Activated naive CD8-positive, alpha-beta T cell (primary cell): ENCODE measurements at regions not wholly inside any gene's neighbourhood (a gene's known extent, or its start where the extent isn't known, plus 50 kb on each side); places are given as distances from the start of the nearest gene placed in this dataset.

ENCODE experiments used
- H3K27ac Mint-ChIP-seq: one replicate; pipeline ENCODE4 v1.8.0; 2021; ENCODE audit warnings: mixed read lengths
- H3K27me3 Mint-ChIP-seq: one replicate; pipeline ENCODE4 v1.8.0; 2021; ENCODE audit warnings: mixed read lengths
- H3K36me3 Mint-ChIP-seq: one replicate; pipeline ENCODE4 v1.8.0; 2021; ENCODE audit warnings: mixed read lengths
- H3K4me1 Mint-ChIP-seq: one replicate; pipeline ENCODE4 v1.8.0; 2021; ENCODE audit warnings: low read depth, mixed read lengths
- H3K4me3 Mint-ChIP-seq: one replicate; pipeline ENCODE4 v1.8.0; 2021; ENCODE audit warnings: mild to moderate bottlenecking, mixed read lengths
- H3K9me3 Mint-ChIP-seq: one replicate; pipeline ENCODE4 v1.8.0; 2021; ENCODE audit warnings: low read depth, mixed read lengths

- no peaks in the 10 kb centered on the region for H3K4me1 Mint-ChIP-seq
- no peak overlapping the region for H3K27ac Mint-ChIP-seq
- peaks cover 20% of the 10 kb centered on the region for H3K9me3 Mint-ChIP-seq
- H3K27me3 Mint-ChIP-seq = no peaks in the 10 kb centered on the region
- no peak overlapping the region for H3K4me3 Mint-ChIP-seq
- peaks cover 25% of the 10 kb centered on the region for H3K36me3 Mint-ChIP-seq
Measured at GRCh38 chr7:12074889-12075288, 136.2 kb upstream of the TMEM106B start.

- Mint-ChIP-seq H3K36me3 (peaks cover 13% of the 10 kb centered on the region), H3K9me3 (peaks cover 10% of the 10 kb centered on the region), H3K4me3 (no peak overlapping the region), H3K4me1 (no peaks in the 10 kb centered on the region), H3K27me3 (peaks cover 1% of the 10 kb centered on the region), H3K27ac (no peak overlapping the region)
Measured at GRCh38 chr7:12080006-12080405, 131.1 kb upstream of the TMEM106B start.

- peaks cover 1% of the 10 kb centered on the region for H3K27me3 Mint-ChIP-seq
Measured at GRCh38 chr7:12085516-12085915, 125.6 kb upstream of the TMEM106B start.

GRCh38 chr7:12089951-12090756, 120.9 kb upstream of the TMEM106B start:
- Mint-ChIP-seq H3K36me3 (peaks cover 4% of the 10 kb centered on the region), H3K27me3 (no peaks in the 10 kb centered on the region), H3K27ac (no peak overlapping the region), H3K4me3 (no peak overlapping the region), H3K4me1 (no peaks in the 10 kb centered on the region), H3K9me3 (peaks cover 14% of the 10 kb centered on the region)

More at GRCh38 chr7:12085516-12085915, 125.6 kb upstream of the TMEM106B start:
- no peak overlapping the region for H3K4me3 Mint-ChIP-seq
- peaks cover 14% of the 10 kb centered on the region for H3K9me3 Mint-ChIP-seq
- H3K27ac Mint-ChIP-seq = no peak overlapping the region
- H3K36me3 Mint-ChIP-seq = peaks cover 4% of the 10 kb centered on the region
- no peaks in the 10 kb centered on the region for H3K4me1 Mint-ChIP-seq

GRCh38 chr7:12090757-12091221, 120.3 kb upstream of the TMEM106B start:
- Mint-ChIP-seq H3K36me3 (peaks cover 4% of the 10 kb centered on the region), H3K4me3 (no peak overlapping the region), H3K27me3 (no peaks in the 10 kb centered on the region), H3K9me3 (peaks cover 14% of the 10 kb centered on the region), H3K4me1 (no peaks in the 10 kb centered on the region), H3K27ac (no peak overlapping the region)

GRCh38 chr7:12091231-12091630, 119.9 kb upstream of the TMEM106B start:
- Mint-ChIP-seq H3K27me3 (no peaks in the 10 kb centered on the region), H3K9me3 (peaks cover 12% of the 10 kb centered on the region), H3K4me3 (no peak overlapping the region), H3K27ac (no peak overlapping the region), H3K4me1 (no peaks in the 10 kb centered on the region), H3K36me3 (peaks cover 4% of the 10 kb centered on the region)

GRCh38 chr7:12092499-12093130, 118.5 kb upstream of the TMEM106B start:
- Mint-ChIP-seq H3K4me1 (no peaks in the 10 kb centered on the region), H3K9me3 (peaks cover 2% of the 10 kb centered on the region), H3K27me3 (no peaks in the 10 kb centered on the region), H3K36me3 (no peaks in the 10 kb centered on the region), H3K4me3 (no peak overlapping the region), H3K27ac (no peak overlapping the region)

GRCh38 chr7:12093365-12093764, 117.7 kb upstream of the TMEM106B start:
- H3K4me3 Mint-ChIP-seq = no peak overlapping the region
- H3K9me3 Mint-ChIP-seq = no peaks in the 10 kb centered on the region

GRCh38 chr7:12094365-12094921, 116.7 kb upstream of the TMEM106B start:
- H3K27ac Mint-ChIP-seq = no peak overlapping the region
- no peaks in the 10 kb centered on the region for H3K4me1 Mint-ChIP-seq

More at GRCh38 chr7:12093365-12093764, 117.7 kb upstream of the TMEM106B start:
- Mint-ChIP-seq H3K36me3 (no peaks in the 10 kb centered on the region), H3K27me3 (no peaks in the 10 kb centered on the region), H3K4me1 (no peaks in the 10 kb centered on the region), H3K27ac (no peak overlapping the region)

GRCh38 chr7:12102126-12102525, 109.0 kb upstream of the TMEM106B start:
- H3K27ac Mint-ChIP-seq = no peak overlapping the region
- peaks cover 3% of the 10 kb centered on the region for H3K9me3 Mint-ChIP-seq
- H3K36me3 Mint-ChIP-seq = no peaks in the 10 kb centered on the region
- no peaks in the 10 kb centered on the region for H3K27me3 Mint-ChIP-seq
- H3K4me1 Mint-ChIP-seq = no peaks in the 10 kb centered on the region
- no peak overlapping the region for H3K4me3 Mint-ChIP-seq

More at GRCh38 chr7:12094365-12094921, 116.7 kb upstream of the TMEM106B start:
- Mint-ChIP-seq H3K36me3 (no peaks in the 10 kb centered on the region), H3K9me3 (peaks cover 3% of the 10 kb centered on the region), H3K27me3 (no peaks in the 10 kb centered on the region), H3K4me3 (no peak overlapping the region)

GRCh38 chr7:12102527-12102926, 108.6 kb upstream of the TMEM106B start:
- no peak overlapping the region for H3K27ac Mint-ChIP-seq
- no peaks in the 10 kb centered on the region for H3K36me3 Mint-ChIP-seq
- peaks cover 3% of the 10 kb centered on the region for H3K9me3 Mint-ChIP-seq
- H3K4me1 Mint-ChIP-seq = no peaks in the 10 kb centered on the region
- H3K27me3 Mint-ChIP-seq = no peaks in the 10 kb centered on the region
- H3K4me3 Mint-ChIP-seq = no peak overlapping the region

- no peak overlapping the region for H3K27ac Mint-ChIP-seq
Measured at GRCh38 chr7:12103948-12104347, 107.1 kb upstream of the TMEM106B start.

GRCh38 chr7:12107381-12107780, 103.7 kb upstream of the TMEM106B start:
- no peak overlapping the region for H3K4me3 Mint-ChIP-seq
- H3K4me1 Mint-ChIP-seq = peaks cover 9% of the 10 kb centered on the region
- H3K9me3 Mint-ChIP-seq = no peaks in the 10 kb centered on the region
- peaks cover 6% of the 10 kb centered on the region for H3K36me3 Mint-ChIP-seq
- peaks cover 19% of the 10 kb centered on the region for H3K27me3 Mint-ChIP-seq
- no peak overlapping the region for H3K27ac Mint-ChIP-seq

More at GRCh38 chr7:12103948-12104347, 107.1 kb upstream of the TMEM106B start:
- peaks cover under 1% of the 10 kb centered on the region for H3K27me3 Mint-ChIP-seq
- H3K9me3 Mint-ChIP-seq = peaks cover 3% of the 10 kb centered on the region
- no peaks in the 10 kb centered on the region for H3K4me1 Mint-ChIP-seq
- no peak overlapping the region for H3K4me3 Mint-ChIP-seq
- H3K36me3 Mint-ChIP-seq = no peaks in the 10 kb centered on the region

GRCh38 chr7:12107841-12108254, 103.2 kb upstream of the TMEM106B start:
- Mint-ChIP-seq H3K4me3 (no peak overlapping the region), H3K27ac (no peak overlapping the region), H3K9me3 (no peaks in the 10 kb centered on the region), H3K36me3 (peaks cover 6% of the 10 kb centered on the region), H3K27me3 (peaks cover 24% of the 10 kb centered on the region), H3K4me1 (peaks cover 11% of the 10 kb centered on the region)

GRCh38 chr7:12110425-12110824, 100.7 kb upstream of the TMEM106B start:
- Mint-ChIP-seq H3K27ac (no peak overlapping the region), H3K9me3 (no peaks in the 10 kb centered on the region), H3K4me3 (no peak overlapping the region), H3K27me3 (peaks cover 30% of the 10 kb centered on the region), H3K36me3 (peaks cover 8% of the 10 kb centered on the region), H3K4me1 (peaks cover 11% of the 10 kb centered on the region)
